HFF-Myc (cell line): ENCODE measurements at regions not wholly inside any gene's neighbourhood (a gene's known extent, or its start where the extent isn't known, plus 50 kb on each side); places are given as distances from the start of the nearest gene placed in this dataset.

Experiments
- DNase-seq: peaks from one replicate; pipeline ENCODE4 v3.0.0-alpha.2; 2011; ENCODE audit warnings: low read depth; ENCODE audit errors: extremely low read depth
- H3K4me3 ChIP-seq: replicated peaks from 2 replicates; pipeline ENCODE4 v1.5.1; 2011; ENCODE audit warnings: low read depth, mild to moderate bottlenecking, control low read depth, low read length
- TF ChIP-seq, protein P1 (sequence below): IDR thresholded peaks from 2 replicates; pipeline ENCODE4 v1.5.1; 2012; ENCODE audit warnings: mild to moderate bottlenecking, low read depth, low read length, control low read depth; ENCODE audit errors: missing control alignments

DNA sequence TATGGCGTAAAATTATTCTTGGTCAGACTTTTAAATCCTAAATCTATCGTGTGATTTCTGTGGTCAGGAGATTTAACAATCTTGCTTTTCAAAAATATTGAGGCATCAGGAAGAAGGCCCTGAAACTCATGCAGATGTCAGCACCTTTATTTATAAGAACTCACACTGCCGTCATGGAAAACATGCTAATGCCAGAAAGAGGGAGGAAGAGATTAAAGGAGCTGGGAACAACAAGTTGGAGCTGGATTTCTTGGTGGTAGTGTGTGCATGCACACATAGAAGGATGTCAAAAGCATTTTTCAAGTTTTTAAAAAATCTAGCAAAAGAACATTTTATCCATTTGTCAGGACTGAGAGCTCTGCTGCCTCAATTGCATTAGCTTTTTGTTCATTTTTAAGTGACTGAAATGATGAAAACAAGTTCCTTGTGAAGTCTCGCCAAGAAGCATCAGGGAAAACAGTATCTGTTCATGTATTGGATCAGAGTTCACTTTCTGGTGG is 342.5 kb downstream of the SPRY2 start:
- TF ChIP-seq, protein P1, sequence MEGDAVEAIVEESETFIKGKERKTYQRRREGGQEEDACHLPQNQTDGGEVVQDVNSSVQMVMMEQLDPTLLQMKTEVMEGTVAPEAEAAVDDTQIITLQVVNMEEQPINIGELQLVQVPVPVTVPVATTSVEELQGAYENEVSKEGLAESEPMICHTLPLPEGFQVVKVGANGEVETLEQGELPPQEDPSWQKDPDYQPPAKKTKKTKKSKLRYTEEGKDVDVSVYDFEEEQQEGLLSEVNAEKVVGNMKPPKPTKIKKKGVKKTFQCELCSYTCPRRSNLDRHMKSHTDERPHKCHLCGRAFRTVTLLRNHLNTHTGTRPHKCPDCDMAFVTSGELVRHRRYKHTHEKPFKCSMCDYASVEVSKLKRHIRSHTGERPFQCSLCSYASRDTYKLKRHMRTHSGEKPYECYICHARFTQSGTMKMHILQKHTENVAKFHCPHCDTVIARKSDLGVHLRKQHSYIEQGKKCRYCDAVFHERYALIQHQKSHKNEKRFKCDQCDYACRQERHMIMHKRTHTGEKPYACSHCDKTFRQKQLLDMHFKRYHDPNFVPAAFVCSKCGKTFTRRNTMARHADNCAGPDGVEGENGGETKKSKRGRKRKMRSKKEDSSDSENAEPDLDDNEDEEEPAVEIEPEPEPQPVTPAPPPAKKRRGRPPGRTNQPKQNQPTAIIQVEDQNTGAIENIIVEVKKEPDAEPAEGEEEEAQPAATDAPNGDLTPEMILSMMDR, result no peak
- H3K4me3 ChIP-seq, result no peak overlapping the region
- DNase-seq, result no peak

GRCh38 chr13:79997244-79997643 is 343.7 kb downstream of the SPRY2 start:
- TF ChIP-seq, protein P1, result no peak
- no peak for DNase-seq
- H3K4me3 ChIP-seq, result no peak overlapping the region

- peak; percentile 19 for DNase-seq
- TF ChIP-seq, protein P1, result no peak
- H3K4me3 ChIP-seq, result no peak overlapping the region
These were observed 345.6 kb downstream of the SPRY2 start for GRCh38 chr13:79995334-79995733.

GRCh38 chr13:79992111-79992510 is 348.8 kb downstream of the SPRY2 start:
- TF ChIP-seq, protein P1, result no peak
- no peak for DNase-seq
- H3K4me3 ChIP-seq, result no peak overlapping the region

DNA sequence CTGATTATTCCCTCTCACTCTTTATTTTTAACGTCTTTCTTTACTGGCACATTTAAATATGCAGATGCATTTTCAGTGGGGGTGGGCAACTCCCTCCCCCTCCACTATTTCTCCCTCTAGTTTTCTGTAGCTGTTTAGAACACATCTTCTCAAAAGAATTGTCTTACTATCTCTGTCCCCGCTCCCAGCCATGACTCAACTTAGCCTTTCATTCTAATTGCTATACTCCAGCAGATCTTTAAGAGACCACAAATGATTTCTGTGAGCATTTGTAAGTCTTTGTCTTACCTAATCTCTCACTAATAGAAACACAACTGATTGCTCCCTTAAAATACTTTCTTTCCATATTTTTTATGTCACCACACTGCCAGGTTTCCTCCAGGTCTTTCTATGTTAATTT is 350.9 kb downstream of the SPRY2 start:
- TF ChIP-seq, protein P1, result no peak
- DNase-seq, result no peak
- no peak overlapping the region for H3K4me3 ChIP-seq

- DNase-seq, result no peak
- TF ChIP-seq, protein P1, result no peak
- H3K4me3 ChIP-seq, result no peak overlapping the region
These were observed 351.7 kb downstream of the SPRY2 start for GRCh38 chr13:79989217-79989661.

- peak; percentile 15 for DNase-seq
- TF ChIP-seq, protein P1, result no peak
These were observed 352.4 kb downstream of the SPRY2 start for GRCh38 chr13:79988573-79988972.

More at GRCh38 chr13:79988573-79988972, 352.4 kb downstream of the SPRY2 start:
- H3K4me3 ChIP-seq, result no peak overlapping the region
